ENCODE measurements at regions not wholly inside any gene's neighbourhood (a gene's known extent, or its start where the extent isn't known, plus 50 kb on each side); places are given as distances from the start of the nearest gene placed in this dataset.
"Not testable (repeated sequence)": the region's sequence is repeated elsewhere in the genome, so short reads cannot be mapped to it uniquely, and the experiment has no call there.

- not testable (repeated sequence) for H3K4me2 ChIP-seq (ENCODE audit: low read length, poor library complexity, severe bottlenecking); H2AFZ ChIP-seq (ENCODE audit: low read depth, low read length); H4K8ac ChIP-seq (ENCODE audit: low read length); H2AK5ac ChIP-seq (ENCODE audit: low read length, severe bottlenecking); H3K4me1 ChIP-seq (ENCODE audit: control insufficient read depth, insufficient read depth, low read depth, low read length); H3K23ac ChIP-seq (ENCODE audit: low read length in 2 of 2); DNase-seq; H3K4ac ChIP-seq (ENCODE audit: low read depth in 1 of 2, low read length in 2 of 2); H3K36me3 ChIP-seq (ENCODE audit: control insufficient read depth in 1 of 2, insufficient read depth in 2 of 2, low read depth in 1 of 2, low read length in 2 of 2); H3K4me3 ChIP-seq (ENCODE audit: insufficient read depth in 1 of 2, low read depth in 1 of 2, low read length in 2 of 2); H2BK5ac ChIP-seq (ENCODE audit: low read depth, low read length, poor library complexity, severe bottlenecking); H3K27ac ChIP-seq (ENCODE audit: low read length, poor library complexity, severe bottlenecking); H3K9ac ChIP-seq (ENCODE audit: low read length); H2BK12ac ChIP-seq (ENCODE audit: low read length in 2 of 2); H3K79me1 ChIP-seq (replicated peaks; ENCODE audit: low read length, poor library complexity, severe bottlenecking); H2BK15ac ChIP-seq (ENCODE audit: low read depth, poor library complexity, severe bottlenecking); H3K18ac ChIP-seq (ENCODE audit: low read depth in 1 of 2, low read length in 2 of 2); H3K27me3 ChIP-seq (ENCODE audit: control insufficient read depth in 1 of 2, insufficient read depth in 1 of 2, low read length in 2 of 2); H3K9me3 ChIP-seq (ENCODE audit: control insufficient read depth, low read length); H2BK120ac ChIP-seq (ENCODE audit: low read depth, low read length); H4K91ac ChIP-seq (ENCODE audit: low read length); H3K14ac ChIP-seq (ENCODE audit: low read length in 2 of 2)
- no CpG with 5 or more reads among the region's 35 CpGs for WGBS
Measured at GRCh38 chr7:65572581-65572980, 198.9 kb downstream of the ZNF92 start.

- not testable (repeated sequence) for H3K4me3 ChIP-seq (ENCODE audit: insufficient read depth in 1 of 2, low read depth in 1 of 2, low read length in 2 of 2); H2AK5ac ChIP-seq (ENCODE audit: low read length, severe bottlenecking); H2BK5ac ChIP-seq (ENCODE audit: low read depth, low read length, poor library complexity, severe bottlenecking); H3K23ac ChIP-seq (ENCODE audit: low read length in 2 of 2); H3K4ac ChIP-seq (ENCODE audit: low read depth in 1 of 2, low read length in 2 of 2); H3K18ac ChIP-seq (ENCODE audit: low read depth in 1 of 2, low read length in 2 of 2); H2BK12ac ChIP-seq (ENCODE audit: low read length in 2 of 2); H3K4me2 ChIP-seq (ENCODE audit: low read length, poor library complexity, severe bottlenecking); H2BK15ac ChIP-seq (ENCODE audit: low read depth, poor library complexity, severe bottlenecking); H3K79me1 ChIP-seq (replicated peaks; ENCODE audit: low read length, poor library complexity, severe bottlenecking); H4K8ac ChIP-seq (ENCODE audit: low read length); DNase-seq; H3K27me3 ChIP-seq (ENCODE audit: control insufficient read depth in 1 of 2, insufficient read depth in 1 of 2, low read length in 2 of 2); H3K9ac ChIP-seq (ENCODE audit: low read length); H4K91ac ChIP-seq (ENCODE audit: low read length); H3K9me3 ChIP-seq (ENCODE audit: control insufficient read depth, low read length); H2BK120ac ChIP-seq (ENCODE audit: low read depth, low read length); H3K27ac ChIP-seq (ENCODE audit: low read length, poor library complexity, severe bottlenecking); H3K36me3 ChIP-seq (ENCODE audit: control insufficient read depth in 1 of 2, insufficient read depth in 2 of 2, low read depth in 1 of 2, low read length in 2 of 2); H2AFZ ChIP-seq (ENCODE audit: low read depth, low read length); H3K4me1 ChIP-seq (ENCODE audit: control insufficient read depth, insufficient read depth, low read depth, low read length); H3K14ac ChIP-seq (ENCODE audit: low read length in 2 of 2)
- no CpG with 5 or more reads among the region's 1 CpG for whole genome bisulfite sequencing
Measured at GRCh38 chr7:65576370-65576769, 202.7 kb downstream of the ZNF92 start.

- not testable (repeated sequence) for H3K18ac ChIP-seq (ENCODE audit: low read depth in 1 of 2, low read length in 2 of 2); H4K8ac ChIP-seq (ENCODE audit: low read length); H2AFZ ChIP-seq (ENCODE audit: low read depth, low read length); H2BK12ac ChIP-seq (ENCODE audit: low read length in 2 of 2); H3K9ac ChIP-seq (ENCODE audit: low read length); H3K4me1 ChIP-seq (ENCODE audit: control insufficient read depth, insufficient read depth, low read depth, low read length); H2BK5ac ChIP-seq (ENCODE audit: low read depth, low read length, poor library complexity, severe bottlenecking); H3K4ac ChIP-seq (ENCODE audit: low read depth in 1 of 2, low read length in 2 of 2); H4K91ac ChIP-seq (ENCODE audit: low read length); H3K4me2 ChIP-seq (ENCODE audit: low read length, poor library complexity, severe bottlenecking); H3K14ac ChIP-seq (ENCODE audit: low read length in 2 of 2); H3K23ac ChIP-seq (ENCODE audit: low read length in 2 of 2); H3K36me3 ChIP-seq (ENCODE audit: control insufficient read depth in 1 of 2, insufficient read depth in 2 of 2, low read depth in 1 of 2, low read length in 2 of 2); H3K27me3 ChIP-seq (ENCODE audit: control insufficient read depth in 1 of 2, insufficient read depth in 1 of 2, low read length in 2 of 2); H3K27ac ChIP-seq (ENCODE audit: low read length, poor library complexity, severe bottlenecking); H3K4me3 ChIP-seq (ENCODE audit: insufficient read depth in 1 of 2, low read depth in 1 of 2, low read length in 2 of 2); H3K79me1 ChIP-seq (replicated peaks; ENCODE audit: low read length, poor library complexity, severe bottlenecking); H2BK15ac ChIP-seq (ENCODE audit: low read depth, poor library complexity, severe bottlenecking); H2BK120ac ChIP-seq (ENCODE audit: low read depth, low read length); H2AK5ac ChIP-seq (ENCODE audit: low read length, severe bottlenecking); DNase-seq; H3K9me3 ChIP-seq (ENCODE audit: control insufficient read depth, low read length)
- WGBS = 100% methylated on average over 1 of the region's 2 CpGs
Measured at GRCh38 chr7:65582518-65583119, 209.0 kb downstream of the ZNF92 start.

- H2BK120ac ChIP-seq (ENCODE audit: low read depth, low read length); H3K79me1 ChIP-seq (replicated peaks; ENCODE audit: low read length, poor library complexity, severe bottlenecking); H3K9ac ChIP-seq (ENCODE audit: low read length); H2BK5ac ChIP-seq (ENCODE audit: low read depth, low read length, poor library complexity, severe bottlenecking); H3K4me1 ChIP-seq (ENCODE audit: control insufficient read depth, insufficient read depth, low read depth, low read length); H3K14ac ChIP-seq (ENCODE audit: low read length in 2 of 2); H3K4ac ChIP-seq (ENCODE audit: low read depth in 1 of 2, low read length in 2 of 2); H2BK12ac ChIP-seq (ENCODE audit: low read length in 2 of 2); H2AK5ac ChIP-seq (ENCODE audit: low read length, severe bottlenecking); H3K27ac ChIP-seq (ENCODE audit: low read length, poor library complexity, severe bottlenecking); H3K9me3 ChIP-seq (ENCODE audit: control insufficient read depth, low read length); H3K18ac ChIP-seq (ENCODE audit: low read depth in 1 of 2, low read length in 2 of 2); H2BK15ac ChIP-seq (ENCODE audit: low read depth, poor library complexity, severe bottlenecking); H3K27me3 ChIP-seq (ENCODE audit: control insufficient read depth in 1 of 2, insufficient read depth in 1 of 2, low read length in 2 of 2); DNase-seq; H2AFZ ChIP-seq (ENCODE audit: low read depth, low read length); H3K4me2 ChIP-seq (ENCODE audit: low read length, poor library complexity, severe bottlenecking); H3K23ac ChIP-seq (ENCODE audit: low read length in 2 of 2); H3K4me3 ChIP-seq (ENCODE audit: insufficient read depth in 1 of 2, low read depth in 1 of 2, low read length in 2 of 2); H4K91ac ChIP-seq (ENCODE audit: low read length); H4K8ac ChIP-seq (ENCODE audit: low read length); H3K36me3 ChIP-seq (ENCODE audit: control insufficient read depth in 1 of 2, insufficient read depth in 2 of 2, low read depth in 1 of 2, low read length in 2 of 2): not testable (repeated sequence)
- no CpG with 5 or more reads among the region's 1 CpG for WGBS
Measured at GRCh38 chr7:65602495-65602894, 228.8 kb downstream of the ZNF92 start.
